ENCODE measurements at regions not wholly inside any gene's neighbourhood (a gene's known extent, or its start where the extent isn't known, plus 50 kb on each side); places are given as distances from the start of the nearest gene placed in this dataset.

DNA sequence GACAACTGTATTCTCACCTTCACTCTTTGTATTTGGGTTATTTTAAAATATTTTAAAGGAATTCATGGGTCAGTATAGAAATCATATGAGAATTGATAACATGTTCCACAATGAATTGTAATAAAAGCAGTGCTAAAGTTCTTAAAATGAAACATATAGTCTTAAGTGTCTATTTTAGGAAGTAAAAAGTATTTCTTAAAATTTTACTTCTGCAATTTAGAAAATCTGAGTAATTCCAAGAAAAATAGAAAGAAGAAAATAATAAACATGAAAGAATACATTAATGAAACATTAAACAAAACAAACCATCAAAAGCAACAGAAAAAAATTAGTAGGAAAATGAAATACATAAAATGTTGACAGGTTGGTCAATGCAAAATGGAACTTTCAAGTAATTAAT is 332.4 kb downstream of the ETS1 start:
- Histone ChIP-seq H3K27ac (ENCODE audit: low read depth) (no peak overlapping the region), H3K79me2 (replicated peaks; ENCODE audit: insufficient read depth) (no peaks in the 10 kb centered on the region), H3K27me3 (ENCODE audit: insufficient read depth) (no peaks in the 10 kb centered on the region), H3K4me2 (no peak overlapping the region), H4K20me1 (replicated peaks; ENCODE audit: insufficient read depth) (no peaks in the 10 kb centered on the region), H3K4me1 (ENCODE audit: insufficient read depth) (no peaks in the 10 kb centered on the region), H3K36me3 (ENCODE audit: insufficient read depth) (no peaks in the 10 kb centered on the region), H3F3A (replicated peaks; ENCODE audit: low read depth) (no peaks in the 10 kb centered on the region), H3K4me3 (no peak overlapping the region), H3K9me2 (ENCODE audit: insufficient read depth) (no peaks in the 10 kb centered on the region), H2AFZ (no peak overlapping the region)
- H3K9me3 Mint-ChIP-seq = no peaks in the 10 kb centered on the region
- H3K4me1 Mint-ChIP-seq = peaks cover 5% of the 10 kb centered on the region; the same call in 2 of the 3 replicates
- ATAC-seq (no peak), DNase-seq (ENCODE audit: low spot score) (no peak)
- TF ChIP-seq, protein P1, sequence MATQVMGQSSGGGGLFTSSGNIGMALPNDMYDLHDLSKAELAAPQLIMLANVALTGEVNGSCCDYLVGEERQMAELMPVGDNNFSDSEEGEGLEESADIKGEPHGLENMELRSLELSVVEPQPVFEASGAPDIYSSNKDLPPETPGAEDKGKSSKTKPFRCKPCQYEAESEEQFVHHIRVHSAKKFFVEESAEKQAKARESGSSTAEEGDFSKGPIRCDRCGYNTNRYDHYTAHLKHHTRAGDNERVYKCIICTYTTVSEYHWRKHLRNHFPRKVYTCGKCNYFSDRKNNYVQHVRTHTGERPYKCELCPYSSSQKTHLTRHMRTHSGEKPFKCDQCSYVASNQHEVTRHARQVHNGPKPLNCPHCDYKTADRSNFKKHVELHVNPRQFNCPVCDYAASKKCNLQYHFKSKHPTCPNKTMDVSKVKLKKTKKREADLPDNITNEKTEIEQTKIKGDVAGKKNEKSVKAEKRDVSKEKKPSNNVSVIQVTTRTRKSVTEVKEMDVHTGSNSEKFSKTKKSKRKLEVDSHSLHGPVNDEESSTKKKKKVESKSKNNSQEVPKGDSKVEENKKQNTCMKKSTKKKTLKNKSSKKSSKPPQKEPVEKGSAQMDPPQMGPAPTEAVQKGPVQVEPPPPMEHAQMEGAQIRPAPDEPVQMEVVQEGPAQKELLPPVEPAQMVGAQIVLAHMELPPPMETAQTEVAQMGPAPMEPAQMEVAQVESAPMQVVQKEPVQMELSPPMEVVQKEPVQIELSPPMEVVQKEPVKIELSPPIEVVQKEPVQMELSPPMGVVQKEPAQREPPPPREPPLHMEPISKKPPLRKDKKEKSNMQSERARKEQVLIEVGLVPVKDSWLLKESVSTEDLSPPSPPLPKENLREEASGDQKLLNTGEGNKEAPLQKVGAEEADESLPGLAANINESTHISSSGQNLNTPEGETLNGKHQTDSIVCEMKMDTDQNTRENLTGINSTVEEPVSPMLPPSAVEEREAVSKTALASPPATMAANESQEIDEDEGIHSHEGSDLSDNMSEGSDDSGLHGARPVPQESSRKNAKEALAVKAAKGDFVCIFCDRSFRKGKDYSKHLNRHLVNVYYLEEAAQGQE (IDR thresholded peaks at IDR 0.05; ENCODE audit: unreplicated experiment) = no peak
- TF ChIP-seq, protein P2, sequence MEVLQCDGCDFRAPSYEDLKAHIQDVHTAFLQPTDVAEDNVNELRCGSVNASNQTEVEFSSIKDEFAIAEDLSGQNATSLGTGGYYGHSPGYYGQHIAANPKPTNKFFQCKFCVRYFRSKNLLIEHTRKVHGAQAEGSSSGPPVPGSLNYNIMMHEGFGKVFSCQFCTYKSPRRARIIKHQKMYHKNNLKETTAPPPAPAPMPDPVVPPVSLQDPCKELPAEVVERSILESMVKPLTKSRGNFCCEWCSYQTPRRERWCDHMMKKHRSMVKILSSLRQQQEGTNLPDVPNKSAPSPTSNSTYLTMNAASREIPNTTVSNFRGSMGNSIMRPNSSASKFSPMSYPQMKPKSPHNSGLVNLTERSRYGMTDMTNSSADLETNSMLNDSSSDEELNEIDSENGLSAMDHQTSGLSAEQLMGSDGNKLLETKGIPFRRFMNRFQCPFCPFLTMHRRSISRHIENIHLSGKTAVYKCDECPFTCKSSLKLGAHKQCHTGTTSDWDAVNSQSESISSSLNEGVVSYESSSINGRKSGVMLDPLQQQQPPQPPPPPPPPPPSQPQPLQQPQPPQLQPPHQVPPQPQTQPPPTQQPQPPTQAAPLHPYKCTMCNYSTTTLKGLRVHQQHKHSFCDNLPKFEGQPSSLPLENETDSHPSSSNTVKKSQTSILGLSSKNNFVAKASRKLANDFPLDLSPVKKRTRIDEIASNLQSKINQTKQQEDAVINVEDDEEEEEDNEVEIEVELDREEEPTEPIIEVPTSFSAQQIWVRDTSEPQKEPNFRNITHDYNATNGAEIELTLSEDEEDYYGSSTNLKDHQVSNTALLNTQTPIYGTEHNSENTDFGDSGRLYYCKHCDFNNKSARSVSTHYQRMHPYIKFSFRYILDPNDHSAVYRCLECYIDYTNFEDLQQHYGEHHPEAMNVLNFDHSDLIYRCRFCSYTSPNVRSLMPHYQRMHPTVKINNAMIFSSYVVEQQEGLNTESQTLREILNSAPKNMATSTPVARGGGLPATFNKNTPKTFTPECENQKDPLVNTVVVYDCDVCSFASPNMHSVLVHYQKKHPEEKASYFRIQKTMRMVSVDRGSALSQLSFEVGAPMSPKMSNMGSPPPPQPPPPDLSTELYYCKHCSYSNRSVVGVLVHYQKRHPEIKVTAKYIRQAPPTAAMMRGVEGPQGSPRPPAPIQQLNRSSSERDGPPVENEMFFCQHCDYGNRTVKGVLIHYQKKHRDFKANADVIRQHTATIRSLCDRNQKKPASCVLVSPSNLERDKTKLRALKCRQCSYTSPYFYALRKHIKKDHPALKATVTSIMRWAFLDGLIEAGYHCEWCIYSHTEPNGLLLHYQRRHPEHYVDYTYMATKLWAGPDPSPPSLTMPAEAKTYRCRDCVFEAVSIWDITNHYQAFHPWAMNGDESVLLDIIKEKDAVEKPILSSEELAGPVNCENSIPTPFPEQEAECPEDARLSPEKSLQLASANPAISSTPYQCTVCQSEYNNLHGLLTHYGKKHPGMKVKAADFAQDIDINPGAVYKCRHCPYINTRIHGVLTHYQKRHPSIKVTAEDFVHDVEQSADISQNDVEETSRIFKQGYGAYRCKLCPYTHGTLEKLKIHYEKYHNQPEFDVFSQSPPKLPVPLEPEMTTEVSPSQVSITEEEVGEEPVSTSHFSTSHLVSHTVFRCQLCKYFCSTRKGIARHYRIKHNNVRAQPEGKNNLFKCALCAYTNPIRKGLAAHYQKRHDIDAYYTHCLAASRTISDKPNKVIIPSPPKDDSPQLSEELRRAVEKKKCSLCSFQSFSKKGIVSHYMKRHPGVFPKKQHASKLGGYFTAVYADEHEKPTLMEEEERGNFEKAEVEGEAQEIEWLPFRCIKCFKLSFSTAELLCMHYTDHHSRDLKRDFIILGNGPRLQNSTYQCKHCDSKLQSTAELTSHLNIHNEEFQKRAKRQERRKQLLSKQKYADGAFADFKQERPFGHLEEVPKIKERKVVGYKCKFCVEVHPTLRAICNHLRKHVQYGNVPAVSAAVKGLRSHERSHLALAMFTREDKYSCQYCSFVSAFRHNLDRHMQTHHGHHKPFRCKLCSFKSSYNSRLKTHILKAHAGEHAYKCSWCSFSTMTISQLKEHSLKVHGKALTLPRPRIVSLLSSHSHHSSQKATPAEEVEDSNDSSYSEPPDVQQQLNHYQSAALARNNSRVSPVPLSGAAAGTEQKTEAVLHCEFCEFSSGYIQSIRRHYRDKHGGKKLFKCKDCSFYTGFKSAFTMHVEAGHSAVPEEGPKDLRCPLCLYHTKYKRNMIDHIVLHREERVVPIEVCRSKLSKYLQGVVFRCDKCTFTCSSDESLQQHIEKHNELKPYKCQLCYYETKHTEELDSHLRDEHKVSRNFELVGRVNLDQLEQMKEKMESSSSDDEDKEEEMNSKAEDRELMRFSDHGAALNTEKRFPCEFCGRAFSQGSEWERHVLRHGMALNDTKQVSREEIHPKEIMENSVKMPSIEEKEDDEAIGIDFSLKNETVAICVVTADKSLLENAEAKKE (CRISPR knock-in tag; IDR thresholded peaks at IDR 0.05) = no peak
- TF ChIP-seq CREB1 (CRISPR knock-in tag; IDR thresholded peaks at IDR 0.05; ENCODE audit: low read depth) = no peak
- no peak for TF ChIP-seq ZNF331 (CRISPR knock-in tag; IDR thresholded peaks at IDR 0.05; ENCODE audit: low read depth)
- no peak for TF ChIP-seq ZNF114 (CRISPR knock-in tag; IDR thresholded peaks at IDR 0.05)
- no peak for TF ChIP-seq EZH2 (IDR thresholded peaks at IDR 0.05; ENCODE audit: low read depth, unreplicated experiment)
- TF ChIP-seq EZH2phosphoT487 (IDR thresholded peaks at IDR 0.05; ENCODE audit: unreplicated experiment) = no peak
- TF ChIP-seq, protein P3, sequence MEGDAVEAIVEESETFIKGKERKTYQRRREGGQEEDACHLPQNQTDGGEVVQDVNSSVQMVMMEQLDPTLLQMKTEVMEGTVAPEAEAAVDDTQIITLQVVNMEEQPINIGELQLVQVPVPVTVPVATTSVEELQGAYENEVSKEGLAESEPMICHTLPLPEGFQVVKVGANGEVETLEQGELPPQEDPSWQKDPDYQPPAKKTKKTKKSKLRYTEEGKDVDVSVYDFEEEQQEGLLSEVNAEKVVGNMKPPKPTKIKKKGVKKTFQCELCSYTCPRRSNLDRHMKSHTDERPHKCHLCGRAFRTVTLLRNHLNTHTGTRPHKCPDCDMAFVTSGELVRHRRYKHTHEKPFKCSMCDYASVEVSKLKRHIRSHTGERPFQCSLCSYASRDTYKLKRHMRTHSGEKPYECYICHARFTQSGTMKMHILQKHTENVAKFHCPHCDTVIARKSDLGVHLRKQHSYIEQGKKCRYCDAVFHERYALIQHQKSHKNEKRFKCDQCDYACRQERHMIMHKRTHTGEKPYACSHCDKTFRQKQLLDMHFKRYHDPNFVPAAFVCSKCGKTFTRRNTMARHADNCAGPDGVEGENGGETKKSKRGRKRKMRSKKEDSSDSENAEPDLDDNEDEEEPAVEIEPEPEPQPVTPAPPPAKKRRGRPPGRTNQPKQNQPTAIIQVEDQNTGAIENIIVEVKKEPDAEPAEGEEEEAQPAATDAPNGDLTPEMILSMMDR (conservative IDR thresholded peaks at IDR 0.05; ENCODE audit: low read depth in 2 of 2) = no peak
- TF ChIP-seq JUNB (IDR thresholded peaks at IDR 0.05; ENCODE audit: unreplicated experiment) = no peak
- no peak for TF ChIP-seq NANOG (IDR thresholded peaks at IDR 0.05; ENCODE audit: borderline replicate concordance)
- TF ChIP-seq, protein P4, sequence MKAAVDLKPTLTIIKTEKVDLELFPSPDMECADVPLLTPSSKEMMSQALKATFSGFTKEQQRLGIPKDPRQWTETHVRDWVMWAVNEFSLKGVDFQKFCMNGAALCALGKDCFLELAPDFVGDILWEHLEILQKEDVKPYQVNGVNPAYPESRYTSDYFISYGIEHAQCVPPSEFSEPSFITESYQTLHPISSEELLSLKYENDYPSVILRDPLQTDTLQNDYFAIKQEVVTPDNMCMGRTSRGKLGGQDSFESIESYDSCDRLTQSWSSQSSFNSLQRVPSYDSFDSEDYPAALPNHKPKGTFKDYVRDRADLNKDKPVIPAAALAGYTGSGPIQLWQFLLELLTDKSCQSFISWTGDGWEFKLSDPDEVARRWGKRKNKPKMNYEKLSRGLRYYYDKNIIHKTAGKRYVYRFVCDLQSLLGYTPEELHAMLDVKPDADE (IDR thresholded peaks at IDR 0.05) = no peak
- no peak for TF ChIP-seq STAT1 (IDR thresholded peaks at IDR 0.05; ENCODE audit: unreplicated experiment)
- TF ChIP-seq POLR2AphosphoS5 (IDR thresholded peaks at IDR 0.05; ENCODE audit: low read depth) = no peak
- H3K27ac Mint-ChIP-seq = no peak overlapping the region
- H3K4me3 Mint-ChIP-seq = no peak overlapping the region
- H3K27me3 Mint-ChIP-seq (ENCODE audit: insufficient read depth, low read depth, poor library complexity) = no peaks in the 10 kb centered on the region
- H3K36me3 Mint-ChIP-seq (ENCODE audit: low read depth) = no peaks in the 10 kb centered on the region

All from GM23338 (cell line).